ENCODE measurements at regions not wholly inside any gene's neighbourhood (a gene's known extent, or its start where the extent isn't known, plus 50 kb on each side); places are given as distances from the start of the nearest gene placed in this dataset.

GRCh38 chr20:22795433-22795832 is 211.1 kb upstream of the FOXA2 start:
- peak; percentile 89 for DNase-seq

- DNase-seq = no peak
Measured at GRCh38 chr20:22795871-22796270, 211.5 kb upstream of the FOXA2 start.

- no peak for DNase-seq
Measured at GRCh38 chr20:22796469-22797077, 212.2 kb upstream of the FOXA2 start.

GRCh38 chr20:22797103-22797502 is 212.7 kb upstream of the FOXA2 start:
- no peak for DNase-seq

GRCh38 chr20:22799687-22800086 is 215.3 kb upstream of the FOXA2 start:
- peak; percentile 18 for DNase-seq

- DNase-seq = peak; percentile 21
Measured at GRCh38 chr20:22800129-22800528, 215.8 kb upstream of the FOXA2 start.

GRCh38 chr20:22801528-22801927 is 217.2 kb upstream of the FOXA2 start:
- DNase-seq = peak; percentile 91

- DNase-seq = peak; percentile 76
Measured at GRCh38 chr20:22802296-22802695, 217.9 kb upstream of the FOXA2 start.

- no peak for DNase-seq
Measured at GRCh38 chr20:22805219-22805618, 220.8 kb upstream of the FOXA2 start.

- no peak for DNase-seq
Measured at GRCh38 chr20:22805996-22806395, 221.6 kb upstream of the FOXA2 start.

GRCh38 chr20:22807045-22807444 is 222.7 kb upstream of the FOXA2 start:
- peak; percentile 71 for DNase-seq

- DNase-seq = peak; percentile 96
Measured at GRCh38 chr20:22807646-22808244, 223.4 kb upstream of the FOXA2 start.

GRCh38 chr20:22808628-22809027 is 224.3 kb upstream of the FOXA2 start:
- no peak for DNase-seq

- no peak for DNase-seq
Measured at GRCh38 chr20:22810030-22810429, 225.1 kb upstream of the SSTR4 start.

GRCh38 chr20:22810626-22811569 is 224.2 kb upstream of the SSTR4 start:
- DNase-seq = no peak

GRCh38 chr20:22814471-22815205 is 220.5 kb upstream of the SSTR4 start:
- DNase-seq = no peak

GRCh38 chr20:22815206-22815551 is 219.9 kb upstream of the SSTR4 start:
- no peak for DNase-seq

- DNase-seq = peak; percentile 58
Measured at GRCh38 chr20:22815603-22816315, 219.4 kb upstream of the SSTR4 start.

GRCh38 chr20:22818636-22819035 is 216.5 kb upstream of the SSTR4 start:
- DNase-seq = no peak

- DNase-seq = no peak
Measured at GRCh38 chr20:22819112-22819511, 216.0 kb upstream of the SSTR4 start.

- DNase-seq = no peak
Measured at GRCh38 chr20:22819784-22820183, 215.3 kb upstream of the SSTR4 start.

GRCh38 chr20:22821081-22821727 is 213.9 kb upstream of the SSTR4 start:
- DNase-seq = peak; percentile 57

All from NCI-H69 (cell line).